Astrocyte (in vitro differentiated cells and primary cell): ENCODE measurements at regions not wholly inside any gene's neighbourhood (a gene's known extent, or its start where the extent isn't known, plus 50 kb on each side); places are given as distances from the start of the nearest gene placed in this dataset.

Experiments
- CTCF ChIP-seq: IDR thresholded peaks from 2 replicates; pipeline ENCODE4 v1.5.1; 2011; ENCODE audit warnings: low read depth, mild to moderate bottlenecking, inconsistent platforms, low read length, moderate library complexity; ENCODE audit not compliant: insufficient read depth
- EZH2 ChIP-seq: IDR thresholded peaks from 2 replicates; pipeline ENCODE4 v1.6.1; 2012; ENCODE audit warnings: mild to moderate bottlenecking, low read length, inconsistent platforms; ENCODE audit not compliant: insufficient read depth

DNA sequence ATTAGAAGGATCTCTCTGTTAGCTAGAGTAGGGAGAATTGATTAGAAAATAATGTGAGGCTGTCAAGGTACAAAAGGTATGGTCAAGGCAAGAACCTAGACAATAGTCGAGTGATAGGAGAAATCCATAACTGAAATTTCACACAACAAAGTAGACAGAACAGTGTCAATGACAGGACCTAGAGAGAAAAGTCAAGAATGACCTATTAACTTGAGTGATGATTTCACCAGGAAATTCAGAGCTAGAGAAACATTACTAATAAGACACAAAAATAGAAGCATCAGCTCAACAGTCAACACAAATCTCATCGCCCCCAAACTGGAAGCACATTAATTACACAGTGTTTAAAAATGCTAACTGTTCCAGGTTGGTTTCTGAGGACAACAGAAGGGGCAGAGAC, 532.4 kb downstream of the CDH10 start:
- no peak for TF ChIP-seq CTCF
- no peak for TF ChIP-seq EZH2
